DOHH2 (cell line): ENCODE measurements at regions not wholly inside any gene's neighbourhood (a gene's known extent, or its start where the extent isn't known, plus 50 kb on each side); places are given as distances from the start of the nearest gene placed in this dataset.

Source experiments
- H3F3A ChIP-seq: fragments of 200-600 bp; sonication (generic), shearing (Covaris generic); 2 replicates; pipeline ENCODE4 v1.6.0; 2016; ENCODE audit warnings: antibody characterized with exemption, mild to moderate bottlenecking; ENCODE audit not compliant: control insufficient read depth, insufficient read depth
- H3K27ac ChIP-seq: fragments of 200-600 bp; sonication (generic); 2 replicates; pipeline ENCODE4 v1.5.1; 2014; ENCODE audit warnings: low read depth, mild to moderate bottlenecking, low read length, moderate library complexity
- H3K27me3 ChIP-seq: fragments of 200-600 bp; sonication (generic); 2 replicates; pipeline ENCODE4 v1.6.1; 2014; ENCODE audit warnings: mild to moderate bottlenecking, low read length, mixed read lengths; ENCODE audit not compliant: control insufficient read depth
- H3K36me3 ChIP-seq: fragments of 200-600 bp; sonication (generic); 2 replicates; pipeline ENCODE4 v1.6.1; 2014; ENCODE audit warnings: mild to moderate bottlenecking, low read length, moderate library complexity, mixed read lengths; ENCODE audit not compliant: control insufficient read depth
- H3K4me1 ChIP-seq: fragments of 200-600 bp; sonication (generic); 2 replicates; pipeline ENCODE4 v1.6.1; 2014; ENCODE audit warnings: mild to moderate bottlenecking, low read length, mixed read lengths; ENCODE audit not compliant: control insufficient read depth
- H3K4me2 ChIP-seq: fragments of 200-600 bp; sonication (generic); 2 replicates; pipeline ENCODE4 v1.6.0; 2014; ENCODE audit warnings: mild to moderate bottlenecking, low read length, moderate library complexity
- H3K4me3 ChIP-seq: fragments of 200-600 bp; sonication (generic); 2 replicates; pipeline ENCODE4 v1.5.1; 2014; ENCODE audit warnings: mild to moderate bottlenecking, low read length, mixed read lengths
- H3K79me2 ChIP-seq: fragments of 200-600 bp; sonication (generic); 2 replicates; pipeline ENCODE4 v1.6.1; 2014; ENCODE audit warnings: mild to moderate bottlenecking, low read length, mixed read lengths; ENCODE audit not compliant: control insufficient read depth
- H3K9me2 ChIP-seq: fragments of 200-600 bp; sonication (generic); replicated peaks from 2 replicates; pipeline ENCODE4 v1.6.1; 2014; ENCODE audit warnings: mild to moderate bottlenecking, low read length, mixed read lengths; ENCODE audit not compliant: control insufficient read depth
- H3K9me3 ChIP-seq: fragments of 200-600 bp; sonication (generic); 2 replicates; pipeline ENCODE4 v1.6.1; 2014; ENCODE audit warnings: antibody characterized with exemption, low read length, mixed read lengths; ENCODE audit not compliant: control insufficient read depth, insufficient read depth
- H4K20me1 ChIP-seq: fragments of 200-600 bp; sonication (generic); 2 replicates; pipeline ENCODE4 v1.6.0; 2014; ENCODE audit warnings: low read depth, mild to moderate bottlenecking, antibody characterized with exemption, low read length, moderate library complexity; ENCODE audit not compliant: control insufficient read depth, insufficient read depth
- CTCF ChIP-seq: fragments of 200-600 bp; sonication (generic); IDR thresholded peaks from one replicate; pipeline ENCODE4 v1.5.1; 2014; ENCODE audit warnings: antibody characterized with exemption, mild to moderate bottlenecking, low read depth, low read length; ENCODE audit not compliant: poor library complexity, severe bottlenecking
- EZH2phosphoT487 ChIP-seq: fragments of 200-600 bp; sonication (generic); IDR thresholded peaks from 2 replicates; pipeline ENCODE4 v1.6.1; 2017; ENCODE audit warnings: borderline replicate concordance, mild to moderate bottlenecking, antibody characterized with exemption, low read length, moderate library complexity, mixed read lengths

GRCh38 chr4:42235304-42236021 is 83.0 kb upstream of the BEND4 start:
- TF ChIP-seq CTCF (no peak), EZH2phosphoT487 (no peak)

DNA sequence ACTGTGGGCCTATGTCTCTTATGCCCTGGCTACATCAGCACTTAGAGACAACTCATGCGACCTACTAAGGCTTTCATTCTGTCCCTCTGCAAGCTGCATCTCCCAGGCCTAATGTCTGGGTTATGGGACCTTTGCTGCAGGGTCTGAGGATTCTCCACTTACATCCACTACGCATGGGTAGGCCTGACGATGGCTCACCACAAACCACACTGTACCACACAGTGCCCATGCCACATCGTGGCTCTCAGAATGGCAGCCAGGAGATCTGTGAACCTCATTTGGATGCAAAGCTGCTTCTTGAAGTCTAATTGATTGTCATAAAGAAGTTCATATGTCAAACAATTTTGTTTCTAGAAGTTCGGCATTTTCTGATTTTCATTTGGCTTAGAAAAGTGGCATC is 84.6 kb upstream of the BEND4 start:
- H3K4me2 ChIP-seq = no peak overlapping the region
- H3K27ac ChIP-seq = no peak overlapping the region
- no peaks in the 10 kb centered on the region for H3K36me3 ChIP-seq
- no peaks in the 10 kb centered on the region for H3K9me3 ChIP-seq
- no peaks in the 10 kb centered on the region for H3K27me3 ChIP-seq
- H3K9me2 ChIP-seq = no peaks in the 10 kb centered on the region
- TF ChIP-seq CTCF (no peak), EZH2phosphoT487 (no peak)
- H3K79me2 ChIP-seq = no peaks in the 10 kb centered on the region
- H4K20me1 ChIP-seq = no peaks in the 10 kb centered on the region
- H3K4me3 ChIP-seq = no peak overlapping the region
- no peaks in the 10 kb centered on the region for H3K4me1 ChIP-seq
- no peaks in the 10 kb centered on the region for H3F3A ChIP-seq

More at GRCh38 chr4:42235304-42236021, 83.0 kb upstream of the BEND4 start:
- Histone ChIP-seq H4K20me1 (no peaks in the 10 kb centered on the region), H3K9me3 (no peaks in the 10 kb centered on the region), H3K27ac (no peak overlapping the region), H3K36me3 (no peaks in the 10 kb centered on the region), H3K9me2 (no peaks in the 10 kb centered on the region), H3K4me3 (no peak overlapping the region), H3F3A (no peaks in the 10 kb centered on the region), H3K4me2 (no peak overlapping the region), H3K79me2 (no peaks in the 10 kb centered on the region), H3K4me1 (no peaks in the 10 kb centered on the region), H3K27me3 (no peaks in the 10 kb centered on the region)

DNA sequence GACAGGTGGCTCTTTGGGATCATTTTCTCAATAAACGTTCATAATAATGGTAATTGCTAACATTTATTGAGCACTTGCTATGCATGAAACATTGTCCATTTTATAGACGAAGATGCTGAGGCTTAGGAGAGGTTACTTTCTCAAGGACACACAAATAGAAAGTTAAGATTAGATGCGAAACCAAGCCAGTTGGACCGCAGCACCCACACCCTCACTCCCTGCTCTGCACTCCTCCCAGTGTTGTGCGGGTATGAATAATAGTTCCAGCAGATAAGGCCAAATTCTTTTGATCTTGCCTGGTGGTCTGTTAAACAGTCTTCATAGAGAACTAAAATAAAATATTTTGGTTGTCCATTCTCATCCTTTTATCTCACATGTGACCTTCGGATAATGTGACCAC is 85.0 kb upstream of the BEND4 start:
- Histone ChIP-seq H3K79me2 (no peaks in the 10 kb centered on the region), H3K9me2 (no peaks in the 10 kb centered on the region), H3K36me3 (no peaks in the 10 kb centered on the region), H3K27ac (no peak overlapping the region), H3F3A (no peaks in the 10 kb centered on the region), H4K20me1 (no peaks in the 10 kb centered on the region), H3K27me3 (no peaks in the 10 kb centered on the region), H3K4me2 (no peak overlapping the region), H3K9me3 (no peaks in the 10 kb centered on the region), H3K4me3 (no peak overlapping the region), H3K4me1 (no peaks in the 10 kb centered on the region)
- TF ChIP-seq CTCF (no peak), EZH2phosphoT487 (no peak)
